ENCODE measurements at regions not wholly inside any gene's neighbourhood (a gene's known extent, or its start where the extent isn't known, plus 50 kb on each side); places are given as distances from the start of the nearest gene placed in this dataset.

DNA sequence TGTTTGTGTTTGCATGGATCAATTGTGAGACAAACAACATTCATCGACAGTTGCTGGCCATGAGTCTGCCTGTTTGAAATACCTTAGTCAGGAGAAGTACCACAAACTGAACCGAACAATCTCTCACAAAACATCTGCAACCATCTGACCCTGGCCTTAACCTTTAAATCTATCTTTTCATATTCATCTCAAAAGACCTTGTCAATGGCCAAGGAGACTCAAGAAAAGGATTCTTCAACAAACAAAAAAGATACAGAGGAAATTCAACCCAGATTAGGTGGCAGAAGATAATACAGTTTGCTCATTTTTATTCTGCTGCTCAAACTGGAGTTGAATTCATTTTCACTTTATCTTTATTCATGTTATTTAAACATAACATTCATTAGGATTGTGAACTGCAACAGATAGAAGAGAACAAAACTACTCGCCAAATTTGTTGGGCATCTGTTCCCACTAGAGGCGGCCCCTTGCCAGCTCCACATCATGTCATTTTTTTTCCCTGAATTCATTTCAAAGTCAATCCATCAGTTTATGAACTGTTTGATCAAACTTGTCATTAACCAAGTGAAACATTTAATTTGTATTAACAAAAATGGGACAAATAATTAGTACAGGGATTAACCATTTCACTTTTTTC is 152.3 kb upstream of the OTX2 start:
- TF ChIP-seq, protein P1, sequence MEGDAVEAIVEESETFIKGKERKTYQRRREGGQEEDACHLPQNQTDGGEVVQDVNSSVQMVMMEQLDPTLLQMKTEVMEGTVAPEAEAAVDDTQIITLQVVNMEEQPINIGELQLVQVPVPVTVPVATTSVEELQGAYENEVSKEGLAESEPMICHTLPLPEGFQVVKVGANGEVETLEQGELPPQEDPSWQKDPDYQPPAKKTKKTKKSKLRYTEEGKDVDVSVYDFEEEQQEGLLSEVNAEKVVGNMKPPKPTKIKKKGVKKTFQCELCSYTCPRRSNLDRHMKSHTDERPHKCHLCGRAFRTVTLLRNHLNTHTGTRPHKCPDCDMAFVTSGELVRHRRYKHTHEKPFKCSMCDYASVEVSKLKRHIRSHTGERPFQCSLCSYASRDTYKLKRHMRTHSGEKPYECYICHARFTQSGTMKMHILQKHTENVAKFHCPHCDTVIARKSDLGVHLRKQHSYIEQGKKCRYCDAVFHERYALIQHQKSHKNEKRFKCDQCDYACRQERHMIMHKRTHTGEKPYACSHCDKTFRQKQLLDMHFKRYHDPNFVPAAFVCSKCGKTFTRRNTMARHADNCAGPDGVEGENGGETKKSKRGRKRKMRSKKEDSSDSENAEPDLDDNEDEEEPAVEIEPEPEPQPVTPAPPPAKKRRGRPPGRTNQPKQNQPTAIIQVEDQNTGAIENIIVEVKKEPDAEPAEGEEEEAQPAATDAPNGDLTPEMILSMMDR (IDR thresholded peaks at IDR 0.05): no peak
- TF ChIP-seq SIN3A (IDR thresholded peaks at IDR 0.05; ENCODE audit: borderline replicate concordance, insufficient read depth, low read depth, low read length) (no peak), POLR2AphosphoS5 (IDR thresholded peaks at IDR 0.05; ENCODE audit: low read depth, low read length) (no peak)
